Nephron (organoid): ENCODE measurements at regions not wholly inside any gene's neighbourhood (a gene's known extent, or its start where the extent isn't known, plus 50 kb on each side); places are given as distances from the start of the nearest gene placed in this dataset.

Experiments
- H3K27ac Mint-ChIP-seq, 3 experiments: 2 replicates each; pipeline ENCODE4 v1.8.0; 2020; ENCODE audit warnings: mixed read lengths in 3 of 3, mild to moderate bottlenecking in 2 of 3, moderate library complexity in 1 of 3
- H3K27me3 Mint-ChIP-seq: 2 replicates; pipeline ENCODE4 v1.8.0; 2021; ENCODE audit warnings: low read depth, mild to moderate bottlenecking, moderate library complexity, mixed read lengths
- H3K36me3 Mint-ChIP-seq: 2 replicates; pipeline ENCODE4 v1.8.0; 2020; ENCODE audit warnings: low read depth, mixed read lengths
- H3K4me1 Mint-ChIP-seq: 2 replicates; pipeline ENCODE4 v1.8.0; 2020; ENCODE audit warnings: mixed read lengths
- H3K4me3 Mint-ChIP-seq, 3 experiments: 2 replicates each; pipeline ENCODE4 v1.8.0; 2020; ENCODE audit warnings: mild to moderate bottlenecking in 3 of 3, mixed read lengths in 3 of 3, moderate library complexity in 2 of 3
- H3K9me3 Mint-ChIP-seq: 2 replicates; pipeline ENCODE4 v1.8.0; 2020; ENCODE audit warnings: mixed read lengths
- CTCF ChIP-seq, 3 experiments: fragments of 200-600 bp; sonication (generic); IDR thresholded peaks; one replicate each; pipeline ENCODE4 v1.5.0; 2021; ENCODE audit warnings: antibody characterized with exemption in 3 of 3; ENCODE audit not compliant: unreplicated experiment in 3 of 3

- Mint-ChIP-seq H3K27ac (no peak overlapping the region), H3K9me3 (peaks cover 2% of the 10 kb centered on the region), H3K36me3 (no peaks in the 10 kb centered on the region), H3K27me3 (no peaks in the 10 kb centered on the region), H3K4me3 (no peak overlapping the region), H3K4me1 (peaks cover 5% of the 10 kb centered on the region)
- TF ChIP-seq CTCF (IDR thresholded peaks at IDR 0.05; ENCODE audit: unreplicated experiment in 3 of 3) = no peak
Measured at GRCh38 chr4:176879380-176880116, 86.8 kb upstream of the VEGFC start.

- no peak overlapping the region for H3K27ac Mint-ChIP-seq
- H3K4me1 Mint-ChIP-seq = peaks cover 5% of the 10 kb centered on the region
- H3K9me3 Mint-ChIP-seq = peaks cover 2% of the 10 kb centered on the region
- no peak for TF ChIP-seq CTCF (IDR thresholded peaks at IDR 0.05; ENCODE audit: unreplicated experiment in 3 of 3)
- H3K27me3 Mint-ChIP-seq = peaks cover 1% of the 10 kb centered on the region
- H3K36me3 Mint-ChIP-seq = no peaks in the 10 kb centered on the region
- no peak overlapping the region for H3K4me3 Mint-ChIP-seq
Measured at GRCh38 chr4:176882206-176882605, 89.5 kb upstream of the VEGFC start.

GRCh38 chr4:176883108-176883550 lies 90.4 kb upstream of the VEGFC start:
- Mint-ChIP-seq H3K4me3 (peak overlapping the region in 1 of 3 experiments; percentile 24), H3K9me3 (peaks cover 2% of the 10 kb centered on the region), H3K27ac (peak overlapping the region in 2 of 3 experiments; percentile 7 to 31), H3K4me1 (peaks cover 5% of the 10 kb centered on the region), H3K27me3 (peaks cover 4% of the 10 kb centered on the region), H3K36me3 (no peaks in the 10 kb centered on the region)
- no peak for TF ChIP-seq CTCF (IDR thresholded peaks at IDR 0.05; ENCODE audit: unreplicated experiment in 3 of 3)

- H3K4me1 Mint-ChIP-seq = peaks cover 5% of the 10 kb centered on the region
- TF ChIP-seq CTCF (IDR thresholded peaks at IDR 0.05; ENCODE audit: unreplicated experiment in 3 of 3) = no peak
- H3K36me3 Mint-ChIP-seq = no peaks in the 10 kb centered on the region
- H3K27me3 Mint-ChIP-seq = peaks cover 4% of the 10 kb centered on the region
- peak overlapping the region in 2 of 3 experiments; percentile 7 to 31 for H3K27ac Mint-ChIP-seq
- no peak overlapping the region for H3K4me3 Mint-ChIP-seq
- H3K9me3 Mint-ChIP-seq = peaks cover 2% of the 10 kb centered on the region
Measured at GRCh38 chr4:176883681-176884418, 91.1 kb upstream of the VEGFC start.

- TF ChIP-seq CTCF (IDR thresholded peaks at IDR 0.05; ENCODE audit: unreplicated experiment in 3 of 3) = no peak
Measured at GRCh38 chr4:176885224-176885623, 92.5 kb upstream of the VEGFC start.

More at GRCh38 chr4:176885224-176885623, 92.5 kb upstream of the VEGFC start:
- Mint-ChIP-seq H3K36me3 (no peaks in the 10 kb centered on the region), H3K27ac (no peak overlapping the region), H3K4me1 (peaks cover 5% of the 10 kb centered on the region), H3K4me3 (no peak overlapping the region), H3K9me3 (peaks cover 2% of the 10 kb centered on the region), H3K27me3 (peaks cover 4% of the 10 kb centered on the region)
